KOPT-K1 (cell line): ENCODE measurements at regions not wholly inside any gene's neighbourhood (a gene's known extent, or its start where the extent isn't known, plus 50 kb on each side); places are given as distances from the start of the nearest gene placed in this dataset.
"Not testable (repeated sequence)": the region's sequence is repeated elsewhere in the genome, so short reads cannot be mapped to it uniquely, and the experiment has no call there.

ENCODE experiments used
- H3K27ac ChIP-seq: fragments of 200-600 bp; sonication (generic); 2 replicates; pipeline ENCODE4 v1.5.1; 2016; ENCODE audit warnings: antibody characterized with exemption, mild to moderate bottlenecking, low read depth, low read length; ENCODE audit not compliant: poor library complexity, severe bottlenecking
- H3K36me3 ChIP-seq: fragments of 200-600 bp; sonication (generic); 2 replicates; pipeline ENCODE4 v1.5.1; 2017; ENCODE audit warnings: antibody characterized with exemption, mild to moderate bottlenecking, low read length, moderate library complexity; ENCODE audit not compliant: insufficient read depth
- H3K9me3 ChIP-seq: fragments of 200-600 bp; sonication (generic); 2 replicates; pipeline ENCODE4 v1.5.1; 2017; ENCODE audit warnings: antibody characterized with exemption, low read length, mild to moderate bottlenecking; ENCODE audit not compliant: insufficient read depth, poor library complexity, severe bottlenecking

- Histone ChIP-seq H3K9me3 (no peaks in the 10 kb centered on the region), H3K36me3 (no peaks in the 10 kb centered on the region), H3K27ac (no peak overlapping the region)
Measured at GRCh38 chr14:28323366-28323765, 443.2 kb upstream of the FOXG1 start.

GRCh38 chr14:28323951-28324741 is 442.4 kb upstream of the FOXG1 start:
- no peak overlapping the region for H3K27ac ChIP-seq
- no peaks in the 10 kb centered on the region for H3K9me3 ChIP-seq
- no peaks in the 10 kb centered on the region for H3K36me3 ChIP-seq

GRCh38 chr14:28340816-28341215 is 425.8 kb upstream of the FOXG1 start:
- Histone ChIP-seq H3K27ac (no peak overlapping the region), H3K9me3 (no peaks in the 10 kb centered on the region), H3K36me3 (no peaks in the 10 kb centered on the region)

GRCh38 chr14:28344381-28344780 is 422.2 kb upstream of the FOXG1 start:
- Histone ChIP-seq H3K36me3 (no peaks in the 10 kb centered on the region), H3K9me3 (no peaks in the 10 kb centered on the region), H3K27ac (no peak overlapping the region)

GRCh38 chr14:28348797-28349196 is 417.8 kb upstream of the FOXG1 start:
- no peak overlapping the region for H3K27ac ChIP-seq
- no peaks in the 10 kb centered on the region for H3K36me3 ChIP-seq
- no peaks in the 10 kb centered on the region for H3K9me3 ChIP-seq

- no peak overlapping the region for H3K27ac ChIP-seq
- H3K36me3 ChIP-seq = no peaks in the 10 kb centered on the region
- H3K9me3 ChIP-seq = no peaks in the 10 kb centered on the region
Measured at GRCh38 chr14:28356819-28357218, 409.8 kb upstream of the FOXG1 start.

GRCh38 chr14:28361486-28361885 is 405.1 kb upstream of the FOXG1 start:
- H3K36me3 ChIP-seq = no peaks in the 10 kb centered on the region
- no peaks in the 10 kb centered on the region for H3K9me3 ChIP-seq
- no peak overlapping the region for H3K27ac ChIP-seq

GRCh38 chr14:28365510-28365909 is 401.1 kb upstream of the FOXG1 start:
- Histone ChIP-seq H3K36me3 (no peaks in the 10 kb centered on the region), H3K9me3 (no peaks in the 10 kb centered on the region), H3K27ac (no peak overlapping the region)

GRCh38 chr14:28373721-28374120 is 392.9 kb upstream of the FOXG1 start:
- no peaks in the 10 kb centered on the region for H3K36me3 ChIP-seq

GRCh38 chr14:28375295-28375694 is 391.3 kb upstream of the FOXG1 start:
- H3K27ac ChIP-seq = no peak overlapping the region

More at GRCh38 chr14:28373721-28374120, 392.9 kb upstream of the FOXG1 start:
- H3K9me3 ChIP-seq = no peaks in the 10 kb centered on the region
- H3K27ac ChIP-seq = no peak overlapping the region

GRCh38 chr14:28381656-28382055 is 384.9 kb upstream of the FOXG1 start:
- no peaks in the 10 kb centered on the region for H3K9me3 ChIP-seq
- H3K27ac ChIP-seq = no peak overlapping the region
- H3K36me3 ChIP-seq = no peaks in the 10 kb centered on the region

More at GRCh38 chr14:28375295-28375694, 391.3 kb upstream of the FOXG1 start:
- no peaks in the 10 kb centered on the region for H3K9me3 ChIP-seq
- no peaks in the 10 kb centered on the region for H3K36me3 ChIP-seq

GRCh38 chr14:28382444-28383190 is 384.0 kb upstream of the FOXG1 start:
- Histone ChIP-seq H3K36me3 (no peaks in the 10 kb centered on the region), H3K9me3 (no peaks in the 10 kb centered on the region), H3K27ac (no peak overlapping the region)

- Histone ChIP-seq H3K36me3 (no peaks in the 10 kb centered on the region), H3K9me3 (no peaks in the 10 kb centered on the region), H3K27ac (no peak overlapping the region)
Measured at GRCh38 chr14:28398506-28398905, 368.1 kb upstream of the FOXG1 start.

GRCh38 chr14:28401705-28402104 is 364.9 kb upstream of the FOXG1 start:
- not testable (repeated sequence) for H3K36me3 ChIP-seq, H3K27ac ChIP-seq, H3K9me3 ChIP-seq

- H3K36me3 ChIP-seq = no peaks in the 10 kb centered on the region
- no peaks in the 10 kb centered on the region for H3K9me3 ChIP-seq
- no peak overlapping the region for H3K27ac ChIP-seq
Measured at GRCh38 chr14:28406196-28406595, 360.4 kb upstream of the FOXG1 start.
